IMR-90 (cell line): ENCODE measurements at regions not wholly inside any gene's neighbourhood (a gene's known extent, or its start where the extent isn't known, plus 50 kb on each side); places are given as distances from the start of the nearest gene placed in this dataset.

Source experiments
- ATAC-seq: fragments of 200-7000 bp; cut with Tn5 transposase; 2 replicates; pipeline ENCODE4 v1.9.1; 2020; ENCODE audit warnings: low read depth, mild to moderate bottlenecking, moderate library complexity
- BruUV-seq: library from RNA; stranded (reverse); fragments of 400-500 nt; replicated peaks from 2 replicates; lab custom pipeline; 2021; lab: Mats Ljungman, UMichigan
- CTCF ChIA-PET: fragments of 300-600 bp; formaldehyde crosslinking; extraction: SDS; loops from one replicate; lab custom pipeline; 2021; ENCODE audit warnings: antibody characterized with exemption; lab: Yijun Ruan, JAX
- POLR2A ChIA-PET: fragments of 300-600 bp; sonication (Branson Sonifier 250); formaldehyde crosslinking; loops from one replicate; lab custom pipeline; 2022; ENCODE audit warnings: antibody characterized with exemption; ENCODE audit not compliant: unreplicated experiment; lab: Charles Lee
- DNase-seq: peaks from one replicate; pipeline ENCODE4 v3.0.0; 2013
- H2AFZ ChIP-seq: replicated peaks from 2 replicates; pipeline ENCODE3; 2013; ENCODE audit warnings: low read length, mild to moderate bottlenecking; ENCODE audit not compliant: poor library complexity
- H2AK5ac ChIP-seq: 2 replicates; pipeline ENCODE4 v1.6.1; 2013; ENCODE audit warnings: low read depth, low read length, inconsistent platforms
- H2AK9ac ChIP-seq: replicated peaks from 2 replicates; pipeline ENCODE3; 2013; ENCODE audit warnings: mild to moderate bottlenecking, low read depth, low read length, moderate library complexity; ENCODE audit not compliant: poor library complexity
- H2BK120ac ChIP-seq: 2 replicates; pipeline ENCODE4 v1.6.1; 2013; ENCODE audit warnings: low read depth, low read length, inconsistent platforms
- H2BK15ac ChIP-seq: 3 replicates; pipeline ENCODE4 v1.6.1; 2013; ENCODE audit warnings: low read depth, low read length, inconsistent platforms
- H2BK20ac ChIP-seq: 2 replicates; pipeline ENCODE4 v1.6.1; 2013; ENCODE audit warnings: low read depth, mild to moderate bottlenecking, inconsistent platforms, low read length, moderate library complexity
- H2BK5ac ChIP-seq: 2 replicates; pipeline ENCODE4 v1.6.1; 2013; ENCODE audit warnings: mild to moderate bottlenecking, low read depth, low read length, inconsistent platforms; ENCODE audit not compliant: poor library complexity, severe bottlenecking
- H3K14ac ChIP-seq: replicated peaks from 2 replicates; pipeline ENCODE4 v1.6.1; 2013; ENCODE audit warnings: low read depth, low read length, inconsistent platforms
- H3K18ac ChIP-seq: 2 replicates; pipeline ENCODE4 v1.6.1; 2013; ENCODE audit warnings: low read depth, low read length, control low read depth
- H3K23ac ChIP-seq: 2 replicates; pipeline ENCODE4 v1.6.1; 2013; ENCODE audit warnings: low read depth, low read length, inconsistent platforms
- H3K27ac ChIP-seq: 2 replicates; pipeline ENCODE4 v1.5.1; 2013; ENCODE audit warnings: mild to moderate bottlenecking, control low read depth, low read length; ENCODE audit not compliant: insufficient read depth
- H3K27me3 ChIP-seq: 2 replicates; pipeline ENCODE4 v1.6.1; 2013; ENCODE audit warnings: low read length; ENCODE audit not compliant: control insufficient read depth, insufficient read depth
- H3K36me3 ChIP-seq: 2 replicates; pipeline ENCODE4 v1.6.1; 2013; ENCODE audit warnings: low read length, mixed read lengths; ENCODE audit not compliant: control insufficient read depth, insufficient read depth
- H3K4ac ChIP-seq: 2 replicates; pipeline ENCODE4 v1.6.1; 2013; ENCODE audit warnings: low read depth, low read length, inconsistent platforms
- H3K4me1 ChIP-seq: 2 replicates; pipeline ENCODE4 v1.6.1; 2013; ENCODE audit warnings: low read length, mixed read lengths; ENCODE audit not compliant: control insufficient read depth, insufficient read depth
- H3K4me2 ChIP-seq: 2 replicates; pipeline ENCODE4 v1.6.1; 2013; ENCODE audit warnings: low read depth, mild to moderate bottlenecking, control low read depth, low read length, moderate library complexity
- H3K4me3 ChIP-seq: 2 replicates; pipeline ENCODE4 v1.5.1; 2013; ENCODE audit warnings: low read depth, mild to moderate bottlenecking, control low read depth, low read length, moderate library complexity; ENCODE audit not compliant: insufficient read depth
- H3K56ac ChIP-seq: 2 replicates; pipeline ENCODE4 v1.6.1; 2013; ENCODE audit warnings: low read length, inconsistent platforms; ENCODE audit not compliant: insufficient read depth; ENCODE audit errors: extremely low read depth
- H3K79me1 ChIP-seq, 2 experiments: 2 replicates each; pipeline ENCODE4 v1.6.1; 2013; ENCODE audit warnings: low read length in 2 of 2, inconsistent platforms in 1 of 2, low read depth in 1 of 2
- H3K9ac ChIP-seq: 2 replicates; pipeline ENCODE4 v1.6.1; 2013; ENCODE audit warnings: low read depth, low read length, control low read depth
- H3K9me1 ChIP-seq: 2 replicates; pipeline ENCODE4 v1.6.1; 2013; ENCODE audit warnings: low read length, inconsistent platforms; ENCODE audit not compliant: insufficient read depth
- H3K9me3 ChIP-seq: 2 replicates; pipeline ENCODE4 v1.6.1; 2013; ENCODE audit warnings: low read length; ENCODE audit not compliant: control insufficient read depth, insufficient read depth
- H4K20me1 ChIP-seq: 2 replicates; pipeline ENCODE4 v1.6.1; 2013; ENCODE audit warnings: low read length, inconsistent platforms; ENCODE audit not compliant: insufficient read depth
- H4K5ac ChIP-seq: 2 replicates; pipeline ENCODE4 v1.6.1; 2013; ENCODE audit warnings: mild to moderate bottlenecking, low read depth, low read length, control low read depth
- H4K8ac ChIP-seq, 2 experiments: 2 replicates each; pipeline ENCODE4 v1.6.1; 2013; ENCODE audit warnings: low read depth in 2 of 2, low read length in 2 of 2, control low read depth in 1 of 2, inconsistent platforms in 1 of 2
- H4K91ac ChIP-seq: 2 replicates; pipeline ENCODE4 v1.6.1; 2013; ENCODE audit warnings: low read depth, low read length, inconsistent platforms; ENCODE audit not compliant: insufficient read depth
- BHLHE40 ChIP-seq: fragments of 150-350 bp; IDR thresholded peaks from 2 replicates; pipeline ENCODE4 v1.6.1; 2016; ENCODE audit warnings: mild to moderate bottlenecking, low read depth, low read length
- CHD1 ChIP-seq: IDR thresholded peaks from 2 replicates; pipeline ENCODE4 v1.6.1; 2012; ENCODE audit warnings: low read depth, low read length, improper control_type of control experiment
- CTCF ChIP-seq: conservative IDR thresholded peaks from 2 replicates; pipeline ENCODE4 v1.5.1; 2012; ENCODE audit warnings: mild to moderate bottlenecking, low read depth, low read length, improper control_type of control experiment
- FOS ChIP-seq: fragments of 150-350 bp; IDR thresholded peaks from 2 replicates; pipeline ENCODE4 v1.6.1; 2016; ENCODE audit warnings: low read depth, low read length
- MAFK ChIP-seq: IDR thresholded peaks from 2 replicates; pipeline ENCODE4 v1.6.1; 2012; ENCODE audit warnings: low read depth, low read length, improper control_type of control experiment
- MAZ ChIP-seq: IDR thresholded peaks from 2 replicates; pipeline ENCODE4 v1.6.1; 2012; ENCODE audit warnings: low read depth, mild to moderate bottlenecking, low read length, improper control_type of control experiment, moderate library complexity, borderline replicate concordance
- NFE2L2 ChIP-seq: fragments of 150-350 bp; IDR thresholded peaks from 2 replicates; pipeline ENCODE4 v1.6.1; 2016; ENCODE audit warnings: low read depth, mild to moderate bottlenecking, low read length
- RAD21 ChIP-seq: IDR thresholded peaks from 2 replicates; pipeline ENCODE4 v1.6.1; 2012; ENCODE audit warnings: low read length, improper control_type of control experiment
- RFX5 ChIP-seq: IDR thresholded peaks from 2 replicates; pipeline ENCODE4 v1.8.0; 2012; ENCODE audit warnings: low read depth, mild to moderate bottlenecking, low read length, moderate library complexity
- SMC3 ChIP-seq: fragments of 150-350 bp; IDR thresholded peaks from 2 replicates; pipeline ENCODE4 v1.6.1; 2016; ENCODE audit warnings: low read depth, mild to moderate bottlenecking, antibody characterized with exemption, low read length, moderate library complexity
- WGBS, 2 experiments: methylation state at CpG; one replicate each; pipeline versions ENCODE4 v1.1.5 to v1.1.7; 2013; ENCODE audit warnings: missing lambda C conversion rate in 2 of 2; ENCODE audit not compliant: insufficient read length in 1 of 2; ENCODE audit errors: extremely low coverage in 2 of 2; 5-methylcytosine and 5-hydroxymethylcytosine counted together
- dilution Hi-C: fragments of 300-500 bp; cut with HindIII; formaldehyde crosslinking; loops from one replicate; pipeline ENCODE4 v1.14.3; 2018; ENCODE audit warnings: low sequenced_read_pairs; ENCODE audit not compliant: unreplicated experiment
- in situ Hi-C: fragments of 300-500 bp; cut with MboI; formaldehyde crosslinking; loops from 3 replicates; pipeline ENCODE4 v1.14.3; 2019; ENCODE audit warnings: low sequenced_read_pairs, inconsistent platforms, mixed read lengths
- intact Hi-C: fragments of 100-400 bp; cut with micrococcal nuclease; formaldehyde crosslinking; loops from 2 replicates; pipeline ENCODE4 v1.10.0; 2022
- TF ChIP-seq, protein P1 (sequence below): fragments of 150-350 bp; IDR thresholded peaks from 2 replicates; pipeline ENCODE4 v1.6.1; 2016; ENCODE audit warnings: low read depth, mild to moderate bottlenecking, low read length, moderate library complexity, borderline replicate concordance
- TF ChIP-seq, protein P2 (sequence below): fragments of 150-350 bp; IDR thresholded peaks from 2 replicates; pipeline ENCODE4 v1.6.1; 2017; ENCODE audit warnings: mild to moderate bottlenecking, antibody characterized with exemption, low read length, low read depth

- dilution Hi-C loops, result no loop called here
Observed at GRCh38 chr16:9508328-9508936, 417.0 kb downstream of the HAPSTR1 start.

More at GRCh38 chr16:9508328-9508936, 417.0 kb downstream of the HAPSTR1 start:
- H3K9me3 ChIP-seq, result peaks cover 16% of the 10 kb centered on the region
- no peak overlapping the region for H3K27ac ChIP-seq
- intact Hi-C loops, result no loop called here
- H2AFZ ChIP-seq, result no peak overlapping the region
- no peak overlapping the region for H3K4me3 ChIP-seq
- H3K36me3 ChIP-seq, result no peaks in the 10 kb centered on the region
- TF ChIP-seq RFX5 (no peak), CHD1 (no peak), NFE2L2 (no peak), MAZ (no peak), SMC3 (no peak), CTCF (no peak), RAD21 (no peak), BHLHE40 (no peak), MAFK (no peak), FOS (no peak)
- TF ChIP-seq, protein P1, sequence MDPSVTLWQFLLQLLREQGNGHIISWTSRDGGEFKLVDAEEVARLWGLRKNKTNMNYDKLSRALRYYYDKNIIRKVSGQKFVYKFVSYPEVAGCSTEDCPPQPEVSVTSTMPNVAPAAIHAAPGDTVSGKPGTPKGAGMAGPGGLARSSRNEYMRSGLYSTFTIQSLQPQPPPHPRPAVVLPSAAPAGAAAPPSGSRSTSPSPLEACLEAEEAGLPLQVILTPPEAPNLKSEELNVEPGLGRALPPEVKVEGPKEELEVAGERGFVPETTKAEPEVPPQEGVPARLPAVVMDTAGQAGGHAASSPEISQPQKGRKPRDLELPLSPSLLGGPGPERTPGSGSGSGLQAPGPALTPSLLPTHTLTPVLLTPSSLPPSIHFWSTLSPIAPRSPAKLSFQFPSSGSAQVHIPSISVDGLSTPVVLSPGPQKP, result no peak
- TF ChIP-seq, protein P2, sequence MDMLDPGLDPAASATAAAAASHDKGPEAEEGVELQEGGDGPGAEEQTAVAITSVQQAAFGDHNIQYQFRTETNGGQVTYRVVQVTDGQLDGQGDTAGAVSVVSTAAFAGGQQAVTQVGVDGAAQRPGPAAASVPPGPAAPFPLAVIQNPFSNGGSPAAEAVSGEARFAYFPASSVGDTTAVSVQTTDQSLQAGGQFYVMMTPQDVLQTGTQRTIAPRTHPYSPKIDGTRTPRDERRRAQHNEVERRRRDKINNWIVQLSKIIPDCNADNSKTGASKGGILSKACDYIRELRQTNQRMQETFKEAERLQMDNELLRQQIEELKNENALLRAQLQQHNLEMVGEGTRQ, result no peak
- H3K23ac ChIP-seq, result no peak overlapping the region
- H3K27me3 ChIP-seq, result no peaks in the 10 kb centered on the region
- no peak overlapping the region for H3K4me2 ChIP-seq
- H2BK5ac ChIP-seq, result no peak overlapping the region
- WGBS, 2 experiments, result 26% methylated on average over 2 of the region's 6 CpGs; no CpG with 5 or more reads in 1 of the 2 experiments
- no peak overlapping the region for H3K9ac ChIP-seq
- H4K5ac ChIP-seq, result no peak overlapping the region
- H4K91ac ChIP-seq, result no peak overlapping the region
- H3K18ac ChIP-seq, result no peak overlapping the region
- no peak overlapping the region for H3K14ac ChIP-seq
- no peak overlapping the region for H2BK20ac ChIP-seq
- no peak overlapping the region for H3K4ac ChIP-seq
- H3K79me1 ChIP-seq, result no peaks in the 10 kb centered on the region
- no peak overlapping the region for H2AK5ac ChIP-seq
- no peaks in the 10 kb centered on the region for H3K4me1 ChIP-seq
- CTCF ChIA-PET, result no interaction called here
- BruUV-seq, result no TSS peak
- in situ Hi-C loops, result no loop called here
- H3K56ac ChIP-seq, result no peak overlapping the region
- no peak for DNase-seq
- no peak overlapping the region for H2BK15ac ChIP-seq
- H2AK9ac ChIP-seq, result no peak overlapping the region
- ATAC-seq, result no peak
- H3K9me1 ChIP-seq, result no peaks in the 10 kb centered on the region
- POLR2A ChIA-PET, result no interaction called here
- no peaks in the 10 kb centered on the region for H4K20me1 ChIP-seq
- H2BK120ac ChIP-seq, result no peak overlapping the region
- H4K8ac ChIP-seq, result no peak overlapping the region
